Osteoblast (primary cell): ENCODE measurements at regions not wholly inside any gene's neighbourhood (a gene's known extent, or its start where the extent isn't known, plus 50 kb on each side); places are given as distances from the start of the nearest gene placed in this dataset.
"Not testable (repeated sequence)": the region's sequence is repeated elsewhere in the genome, so short reads cannot be mapped to it uniquely, and the experiment has no call there.

Experiments
- DNase-seq: peaks from one replicate; pipeline ENCODE4 v3.0.0; 2011; ENCODE audit warnings: low spot score, mixed read lengths; ENCODE audit not compliant: insufficient read length; ENCODE audit errors: missing footprints
- H2AFZ ChIP-seq: 2 replicates; pipeline ENCODE4 v1.6.0; 2011; ENCODE audit warnings: mild to moderate bottlenecking, low read length
- H3K27ac ChIP-seq: 2 replicates; pipeline ENCODE4 v1.5.1; 2011; ENCODE audit warnings: mild to moderate bottlenecking, low read depth, low read length, moderate library complexity
- H3K27me3 ChIP-seq: 2 replicates; pipeline ENCODE4 v1.6.0; 2012; ENCODE audit warnings: mild to moderate bottlenecking, control low read depth, inconsistent platforms, low read length, moderate library complexity; ENCODE audit not compliant: insufficient read depth
- H3K36me3 ChIP-seq: 2 replicates; pipeline ENCODE4 v1.5.1; 2011; ENCODE audit warnings: mild to moderate bottlenecking, low read length, control low read depth, moderate library complexity; ENCODE audit not compliant: insufficient read depth
- H3K4me1 ChIP-seq: 2 replicates; pipeline ENCODE4 v1.5.1; 2011; ENCODE audit warnings: mild to moderate bottlenecking, low read length, control low read depth, moderate library complexity; ENCODE audit not compliant: insufficient read depth
- H3K4me2 ChIP-seq: 2 replicates; pipeline ENCODE4 v1.6.0; 2011; ENCODE audit warnings: mild to moderate bottlenecking, low read length; ENCODE audit not compliant: insufficient read depth
- H3K4me3 ChIP-seq: fragments of 200-600 bp; sonication (generic); 3 replicates; pipeline ENCODE4 v1.5.1; 2012; ENCODE audit warnings: mild to moderate bottlenecking, low read length, inconsistent platforms; ENCODE audit not compliant: insufficient read depth
- H3K79me2 ChIP-seq: 2 replicates; pipeline ENCODE4 v1.6.0; 2012; ENCODE audit warnings: mild to moderate bottlenecking, low read length, control low read depth, inconsistent platforms; ENCODE audit not compliant: insufficient read depth
- H3K9me3 ChIP-seq: 2 replicates; pipeline ENCODE4 v1.5.1; 2011; ENCODE audit warnings: low read depth, low read length, control low read depth
- H4K20me1 ChIP-seq: 2 replicates; pipeline ENCODE4 v1.6.0; 2012; ENCODE audit warnings: mild to moderate bottlenecking, low read length, control low read depth; ENCODE audit not compliant: insufficient read depth
- CTCF ChIP-seq: IDR thresholded peaks from 2 replicates; pipeline ENCODE4 v1.5.1; 2011; ENCODE audit warnings: mild to moderate bottlenecking, low read depth, low read length, moderate library complexity; ENCODE audit errors: extremely low read depth

- Histone ChIP-seq H3K79me2 (no peaks in the 10 kb centered on the region), H3K27ac (no peak overlapping the region), H3K4me3 (no peak overlapping the region), H4K20me1 (no peaks in the 10 kb centered on the region), H3K4me1 (no peaks in the 10 kb centered on the region), H3K27me3 (peaks cover 3% of the 10 kb centered on the region), H3K9me3 (no peaks in the 10 kb centered on the region), H2AFZ (no peak overlapping the region), H3K36me3 (no peaks in the 10 kb centered on the region), H3K4me2 (no peak overlapping the region)
- TF ChIP-seq CTCF: no peak
- peak; percentile 1 for DNase-seq
These were observed 258.1 kb downstream of the C11orf87 start for GRCh38 chr11:109680127-109680526.

GRCh38 chr11:109682788-109683187 is 260.8 kb downstream of the C11orf87 start:
- not testable (repeated sequence) for H3K79me2 ChIP-seq, H2AFZ ChIP-seq, H3K9me3 ChIP-seq, H3K27ac ChIP-seq, H3K4me2 ChIP-seq, H3K4me1 ChIP-seq, DNase-seq, H4K20me1 ChIP-seq, H3K36me3 ChIP-seq, H3K27me3 ChIP-seq, H3K4me3 ChIP-seq

- Histone ChIP-seq H3K36me3 (no peaks in the 10 kb centered on the region), H3K79me2 (no peaks in the 10 kb centered on the region), H3K9me3 (peaks cover 3% of the 10 kb centered on the region), H3K4me3 (no peak overlapping the region), H3K4me2 (peak overlapping the region; percentile 15), H2AFZ (peak overlapping the region; percentile 36), H3K4me1 (peaks cover 6% of the 10 kb centered on the region), H3K27ac (peak overlapping the region; percentile 55), H3K27me3 (no peaks in the 10 kb centered on the region), H4K20me1 (no peaks in the 10 kb centered on the region)
- TF ChIP-seq CTCF: no peak
- peak; percentile 3 for DNase-seq
These were observed 273.7 kb downstream of the C11orf87 start for GRCh38 chr11:109695696-109696095.

GRCh38 chr11:109696191-109696897 is 274.4 kb downstream of the C11orf87 start:
- Histone ChIP-seq H3K4me3 (no peak overlapping the region), H3K9me3 (peaks cover 3% of the 10 kb centered on the region), H3K4me2 (peak overlapping the region; percentile 15), H4K20me1 (no peaks in the 10 kb centered on the region), H2AFZ (peak overlapping the region; percentile 36), H3K27ac (peak overlapping the region; percentile 55), H3K4me1 (peaks cover 6% of the 10 kb centered on the region), H3K27me3 (no peaks in the 10 kb centered on the region), H3K79me2 (no peaks in the 10 kb centered on the region), H3K36me3 (no peaks in the 10 kb centered on the region)
- no peak for TF ChIP-seq CTCF
- DNase-seq: peak; percentile 13
